ENCODE measurements at regions not wholly inside any gene's neighbourhood (a gene's known extent, or its start where the extent isn't known, plus 50 kb on each side); places are given as distances from the start of the nearest gene placed in this dataset.

GRCh38 chr6:151167034-151167433, 72.7 kb upstream of the AKAP12 start:
- TF ChIP-seq, protein P1, sequence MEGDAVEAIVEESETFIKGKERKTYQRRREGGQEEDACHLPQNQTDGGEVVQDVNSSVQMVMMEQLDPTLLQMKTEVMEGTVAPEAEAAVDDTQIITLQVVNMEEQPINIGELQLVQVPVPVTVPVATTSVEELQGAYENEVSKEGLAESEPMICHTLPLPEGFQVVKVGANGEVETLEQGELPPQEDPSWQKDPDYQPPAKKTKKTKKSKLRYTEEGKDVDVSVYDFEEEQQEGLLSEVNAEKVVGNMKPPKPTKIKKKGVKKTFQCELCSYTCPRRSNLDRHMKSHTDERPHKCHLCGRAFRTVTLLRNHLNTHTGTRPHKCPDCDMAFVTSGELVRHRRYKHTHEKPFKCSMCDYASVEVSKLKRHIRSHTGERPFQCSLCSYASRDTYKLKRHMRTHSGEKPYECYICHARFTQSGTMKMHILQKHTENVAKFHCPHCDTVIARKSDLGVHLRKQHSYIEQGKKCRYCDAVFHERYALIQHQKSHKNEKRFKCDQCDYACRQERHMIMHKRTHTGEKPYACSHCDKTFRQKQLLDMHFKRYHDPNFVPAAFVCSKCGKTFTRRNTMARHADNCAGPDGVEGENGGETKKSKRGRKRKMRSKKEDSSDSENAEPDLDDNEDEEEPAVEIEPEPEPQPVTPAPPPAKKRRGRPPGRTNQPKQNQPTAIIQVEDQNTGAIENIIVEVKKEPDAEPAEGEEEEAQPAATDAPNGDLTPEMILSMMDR (IDR thresholded peaks at IDR 0.05) = no peak
- TF ChIP-seq EP300 (IDR thresholded peaks at IDR 0.05) (no peak), POLR2A (IDR thresholded peaks at IDR 0.05) (no peak)
- 87 to 91% methylated on average over 7 of the region's 7 CpGs for WGBS, 2 donors
- Histone ChIP-seq H3K4me1 (no peaks in the 10 kb centered on the region), H3K9me3 (no peaks in the 10 kb centered on the region), H3K27me3 (no peaks in the 10 kb centered on the region), H3K27ac (no peak overlapping the region), H3K4me3 (no peak overlapping the region), H3K36me3 (no peaks in the 10 kb centered on the region)
- no peak for DNase-seq (ENCODE audit: low spot score in 2 of 2)

- no peak overlapping the region for H3K27ac ChIP-seq
- 83 to 84% methylated on average over 10 of the region's 10 CpGs for WGBS, 2 donors
- H3K4me1 ChIP-seq = no peaks in the 10 kb centered on the region
- no peaks in the 10 kb centered on the region for H3K36me3 ChIP-seq
- TF ChIP-seq POLR2A (IDR thresholded peaks at IDR 0.05) (no peak), EP300 (IDR thresholded peaks at IDR 0.05) (no peak)
- TF ChIP-seq, protein P1 (IDR thresholded peaks at IDR 0.05) = no peak
- H3K9me3 ChIP-seq = no peaks in the 10 kb centered on the region
- H3K27me3 ChIP-seq = no peaks in the 10 kb centered on the region
- H3K4me3 ChIP-seq = no peak overlapping the region
- DNase-seq (ENCODE audit: low spot score in 2 of 2) = no peak
These were observed 69.0 kb upstream of the AKAP12 start for GRCh38 chr6:151170622-151171246.

GRCh38 chr6:151172751-151173150, 67.0 kb upstream of the AKAP12 start:
- 49 to 50% methylated on average over 3 of the region's 3 CpGs for WGBS, 2 donors
- no peak for DNase-seq (ENCODE audit: low spot score in 2 of 2)
- Histone ChIP-seq H3K27me3 (no peaks in the 10 kb centered on the region), H3K4me3 (no peak overlapping the region), H3K4me1 (no peaks in the 10 kb centered on the region), H3K27ac (no peak overlapping the region), H3K9me3 (no peaks in the 10 kb centered on the region), H3K36me3 (no peaks in the 10 kb centered on the region)
- TF ChIP-seq POLR2A (IDR thresholded peaks at IDR 0.05) (no peak), EP300 (IDR thresholded peaks at IDR 0.05) (no peak)
- TF ChIP-seq, protein P1 (IDR thresholded peaks at IDR 0.05) = no peak

DNA sequence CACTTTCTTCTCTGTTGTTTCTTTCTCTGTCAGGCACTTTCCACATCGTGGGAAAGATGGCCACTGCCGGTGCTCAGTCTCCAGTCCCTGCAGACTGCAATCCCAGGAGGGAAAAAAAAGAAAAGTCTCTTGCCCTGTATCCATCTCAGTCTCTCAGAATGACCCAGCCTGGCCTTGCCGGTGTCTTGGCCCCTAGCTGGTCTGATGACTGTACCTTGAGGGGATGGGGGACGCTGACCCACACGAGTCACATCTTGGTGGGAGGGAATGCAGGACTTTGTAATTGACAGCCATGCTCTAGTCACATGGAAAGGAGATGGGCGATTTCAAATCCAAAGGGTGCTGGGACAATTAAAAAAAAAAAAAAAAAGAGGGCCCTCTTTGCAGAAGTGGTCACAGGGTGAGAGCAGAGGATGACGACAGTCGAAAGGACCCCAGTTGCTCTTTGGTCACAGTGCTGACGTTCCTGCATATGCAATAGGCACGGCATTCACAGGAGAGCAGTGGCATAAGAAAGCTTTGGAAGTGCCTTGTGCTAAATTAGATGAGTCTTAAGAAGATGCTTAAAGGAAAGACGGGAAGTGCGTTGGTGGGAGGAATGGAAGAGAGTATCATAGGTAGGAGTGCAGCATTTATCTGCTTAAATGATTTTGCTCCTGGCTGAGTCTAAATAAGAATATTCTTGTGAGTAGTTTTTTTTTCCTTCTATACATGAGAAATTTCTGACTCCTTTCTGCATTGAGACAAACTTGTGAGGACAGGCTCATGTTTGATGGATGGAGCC, 63.9 kb upstream of the AKAP12 start:
- DNase-seq (ENCODE audit: low spot score in 2 of 2) = no peak
- Histone ChIP-seq H3K9me3 (no peaks in the 10 kb centered on the region), H3K4me1 (no peaks in the 10 kb centered on the region), H3K27ac (no peak overlapping the region), H3K4me3 (no peak overlapping the region), H3K27me3 (no peaks in the 10 kb centered on the region), H3K36me3 (no peaks in the 10 kb centered on the region)
- WGBS, 2 donors = 79 to 82% methylated on average over 12 of the region's 12 CpGs
- TF ChIP-seq, protein P1 (IDR thresholded peaks at IDR 0.05) = no peak
- no peak for TF ChIP-seq POLR2A (IDR thresholded peaks at IDR 0.05)
- TF ChIP-seq EP300 (IDR thresholded peaks at IDR 0.05) = no peak

Data from tibial nerve (tissue), 4 donors.